Cerebellar cortex (tissue), 1 donor: ENCODE measurements at regions not wholly inside any gene's neighbourhood (a gene's known extent, or its start where the extent isn't known, plus 50 kb on each side); places are given as distances from the start of the nearest gene placed in this dataset.

Source experiments
- DNase-seq: peaks from one replicate; pipeline ENCODE4 v3.0.0-alpha.2; 2015; ENCODE audit warnings: low spot score

GRCh38 chr2:153811516-153811915 lies 60.2 kb upstream of the GALNT13 start:
- DNase-seq, result no peak

DNA sequence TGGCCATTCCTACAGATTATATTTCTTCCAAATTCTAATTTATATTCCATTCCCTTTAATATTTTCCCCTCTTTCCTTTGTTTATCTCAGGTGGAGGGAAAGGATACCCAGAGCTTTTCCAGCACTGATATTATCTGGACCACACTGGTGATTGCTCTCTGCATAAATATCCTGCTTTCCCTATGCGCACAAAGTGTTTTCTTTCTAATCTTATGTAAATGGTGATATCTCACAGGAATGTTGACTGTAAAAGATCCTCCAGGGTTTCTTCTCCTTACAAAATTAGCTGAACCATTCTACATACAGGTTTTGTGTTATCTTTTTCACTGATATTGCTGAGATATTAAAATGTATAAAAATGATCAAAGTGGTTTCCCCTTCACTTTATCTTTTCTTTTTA lies 59.1 kb upstream of the GALNT13 start:
- DNase-seq, result no peak

DNA sequence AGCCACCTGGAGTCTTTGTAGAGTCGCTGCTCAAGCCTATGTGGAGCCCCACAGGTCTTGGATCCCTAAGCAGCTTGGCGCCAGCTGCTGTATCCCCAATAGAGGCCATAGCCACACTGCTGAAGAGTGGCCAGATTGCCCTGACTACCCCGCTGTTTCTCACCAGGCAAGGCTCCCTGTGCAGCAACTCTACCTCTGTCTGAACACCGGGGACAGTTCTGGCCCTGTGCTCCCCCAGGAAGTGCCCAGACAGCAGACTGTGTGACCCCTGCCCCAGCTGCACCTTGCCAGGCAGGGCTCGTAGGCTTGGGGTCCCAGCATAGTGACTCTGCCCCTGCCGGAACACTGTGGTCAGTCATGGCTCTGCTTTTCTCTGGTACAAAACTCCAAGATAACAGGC lies 53.5 kb upstream of the GALNT13 start:
- no peak for DNase-seq

DNA sequence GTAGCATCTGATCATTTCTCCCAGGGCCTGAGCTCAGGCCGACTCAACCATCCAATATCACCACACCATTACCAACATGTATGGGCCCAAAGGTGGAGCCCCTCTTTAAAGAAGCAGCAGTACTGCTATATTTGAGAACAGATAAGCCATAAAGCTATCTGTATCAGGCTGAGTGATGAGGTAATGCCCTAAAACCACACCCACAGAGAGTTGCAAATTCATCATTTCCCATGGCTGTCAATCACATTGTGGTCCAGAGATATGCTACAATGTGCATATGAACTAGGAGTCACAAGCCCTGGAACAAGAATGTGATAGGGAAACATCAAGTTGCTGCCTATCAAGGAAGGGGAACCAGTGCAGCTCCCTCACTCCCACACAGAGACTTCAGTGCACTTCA lies 52.6 kb upstream of the GALNT13 start:
- DNase-seq, result no peak

GRCh38 chr2:153819501-153819900 lies 52.2 kb upstream of the GALNT13 start:
- no peak for DNase-seq
